Parathyroid adenoma (tissue), 2 donors: ENCODE measurements at regions not wholly inside any gene's neighbourhood (a gene's known extent, or its start where the extent isn't known, plus 50 kb on each side); places are given as distances from the start of the nearest gene placed in this dataset.

Source experiments
- H2AFZ ChIP-seq: fragments of 300-600 bp; sonication (generic); one replicate; pipeline ENCODE4 v1.7.0; 2017; ENCODE audit warnings: antibody characterized with exemption, mild to moderate bottlenecking
- H3K27ac ChIP-seq: fragments of 300-600 bp; sonication (generic); one replicate; pipeline ENCODE4 v1.7.0; 2017
- H3K27me3 ChIP-seq: fragments of 300-600 bp; sonication (generic); one replicate; pipeline ENCODE4 v1.7.0; 2017; ENCODE audit warnings: low read length; ENCODE audit not compliant: control insufficient read depth, insufficient read depth
- H3K36me3 ChIP-seq: fragments of 300-600 bp; sonication (generic); one replicate; pipeline ENCODE4 v1.7.0; 2017; ENCODE audit warnings: low read length; ENCODE audit not compliant: control insufficient read depth, insufficient read depth
- H3K4me1 ChIP-seq: fragments of 300-600 bp; sonication (generic); one replicate; pipeline ENCODE4 v1.7.0; 2017; ENCODE audit warnings: control low read depth
- H3K4me2 ChIP-seq: fragments of 300-600 bp; sonication (generic); one replicate; pipeline ENCODE4 v1.7.0; 2017; ENCODE audit warnings: low read length
- H3K4me3 ChIP-seq: fragments of 300-600 bp; sonication (generic); one replicate; pipeline ENCODE4 v1.7.0; 2017; ENCODE audit warnings: low read depth, low read length
- H3K79me2 ChIP-seq: fragments of 300-600 bp; sonication (generic); one replicate; pipeline ENCODE4 v1.7.0; 2017; ENCODE audit warnings: control low read depth
- H3K9ac ChIP-seq: fragments of 300-600 bp; sonication (generic); one replicate; pipeline ENCODE4 v1.7.0; 2017; ENCODE audit warnings: mild to moderate bottlenecking
- H3K9me3 ChIP-seq: fragments of 300-600 bp; sonication (generic); one replicate; pipeline ENCODE4 v1.7.0; 2017; ENCODE audit warnings: low read length; ENCODE audit not compliant: control insufficient read depth
- CTCF ChIP-seq: fragments of 300-600 bp; sonication (generic); IDR thresholded peaks from one replicate; pipeline ENCODE4 v1.7.0; 2017; ENCODE audit warnings: antibody characterized with exemption, mild to moderate bottlenecking
- donor health status: primary hyperparathyroidism.

GRCh38 chr2:123095219-123095835 is 929.8 kb upstream of the CNTNAP5 start:
- H3K4me3 ChIP-seq, result no peak overlapping the region
- H3K79me2 ChIP-seq, result no peaks in the 10 kb centered on the region
- H3K4me1 ChIP-seq, result no peaks in the 10 kb centered on the region
- TF ChIP-seq CTCF, result no peak
- no peak overlapping the region for H3K4me2 ChIP-seq
- H3K27ac ChIP-seq, result no peak overlapping the region
- no peak overlapping the region for H3K9ac ChIP-seq
- H3K36me3 ChIP-seq, result no peaks in the 10 kb centered on the region
- no peaks in the 10 kb centered on the region for H3K9me3 ChIP-seq
- H2AFZ ChIP-seq, result no peak overlapping the region
- H3K27me3 ChIP-seq, result no peaks in the 10 kb centered on the region

- Histone ChIP-seq H3K79me2 (no peaks in the 10 kb centered on the region), H2AFZ (no peak overlapping the region), H3K4me1 (no peaks in the 10 kb centered on the region), H3K9ac (no peak overlapping the region), H3K4me3 (no peak overlapping the region), H3K27me3 (no peaks in the 10 kb centered on the region), H3K36me3 (no peaks in the 10 kb centered on the region), H3K27ac (no peak overlapping the region), H3K9me3 (no peaks in the 10 kb centered on the region), H3K4me2 (no peak overlapping the region)
- TF ChIP-seq CTCF, result no peak
Measured at GRCh38 chr2:123098619-123099018, 926.5 kb upstream of the CNTNAP5 start.

- no peak overlapping the region for H3K27ac ChIP-seq
- no peaks in the 10 kb centered on the region for H3K27me3 ChIP-seq
- H3K79me2 ChIP-seq, result no peaks in the 10 kb centered on the region
- no peaks in the 10 kb centered on the region for H3K36me3 ChIP-seq
- H3K9me3 ChIP-seq, result no peaks in the 10 kb centered on the region
- no peaks in the 10 kb centered on the region for H3K4me1 ChIP-seq
- no peak overlapping the region for H3K4me3 ChIP-seq
- TF ChIP-seq CTCF, result no peak
- no peak overlapping the region for H3K9ac ChIP-seq
- no peak overlapping the region for H2AFZ ChIP-seq
- no peak overlapping the region for H3K4me2 ChIP-seq
Measured at GRCh38 chr2:123101434-123101833, 923.7 kb upstream of the CNTNAP5 start.

GRCh38 chr2:123103902-123104301 is 921.2 kb upstream of the CNTNAP5 start:
- no peak overlapping the region for H2AFZ ChIP-seq
- no peak overlapping the region for H3K9ac ChIP-seq
- H3K4me1 ChIP-seq, result no peaks in the 10 kb centered on the region
- no peak overlapping the region for H3K27ac ChIP-seq
- H3K36me3 ChIP-seq, result no peaks in the 10 kb centered on the region
- H3K9me3 ChIP-seq, result no peaks in the 10 kb centered on the region
- H3K4me2 ChIP-seq, result no peak overlapping the region
- no peak for TF ChIP-seq CTCF
- no peak overlapping the region for H3K4me3 ChIP-seq
- H3K79me2 ChIP-seq, result no peaks in the 10 kb centered on the region
- H3K27me3 ChIP-seq, result no peaks in the 10 kb centered on the region

GRCh38 chr2:123116595-123116994 is 908.5 kb upstream of the CNTNAP5 start:
- TF ChIP-seq CTCF, result no peak
- Histone ChIP-seq H3K9me3 (peaks cover 2% of the 10 kb centered on the region), H3K9ac (no peak overlapping the region), H2AFZ (no peak overlapping the region), H3K4me1 (no peaks in the 10 kb centered on the region), H3K27ac (no peak overlapping the region), H3K36me3 (no peaks in the 10 kb centered on the region), H3K4me2 (no peak overlapping the region), H3K79me2 (no peaks in the 10 kb centered on the region), H3K27me3 (no peaks in the 10 kb centered on the region), H3K4me3 (no peak overlapping the region)
